HG03066 (cell line): ENCODE measurements at regions not wholly inside any gene's neighbourhood (a gene's known extent, or its start where the extent isn't known, plus 50 kb on each side); places are given as distances from the start of the nearest gene placed in this dataset.

Experiments used
- ATAC-seq: cut with Tn5 transposase; IDR thresholded peaks from one replicate; pipeline ENCODE4 v1.9.1; 2021; ENCODE audit warnings: low read depth; ENCODE audit not compliant: unreplicated experiment

DNA sequence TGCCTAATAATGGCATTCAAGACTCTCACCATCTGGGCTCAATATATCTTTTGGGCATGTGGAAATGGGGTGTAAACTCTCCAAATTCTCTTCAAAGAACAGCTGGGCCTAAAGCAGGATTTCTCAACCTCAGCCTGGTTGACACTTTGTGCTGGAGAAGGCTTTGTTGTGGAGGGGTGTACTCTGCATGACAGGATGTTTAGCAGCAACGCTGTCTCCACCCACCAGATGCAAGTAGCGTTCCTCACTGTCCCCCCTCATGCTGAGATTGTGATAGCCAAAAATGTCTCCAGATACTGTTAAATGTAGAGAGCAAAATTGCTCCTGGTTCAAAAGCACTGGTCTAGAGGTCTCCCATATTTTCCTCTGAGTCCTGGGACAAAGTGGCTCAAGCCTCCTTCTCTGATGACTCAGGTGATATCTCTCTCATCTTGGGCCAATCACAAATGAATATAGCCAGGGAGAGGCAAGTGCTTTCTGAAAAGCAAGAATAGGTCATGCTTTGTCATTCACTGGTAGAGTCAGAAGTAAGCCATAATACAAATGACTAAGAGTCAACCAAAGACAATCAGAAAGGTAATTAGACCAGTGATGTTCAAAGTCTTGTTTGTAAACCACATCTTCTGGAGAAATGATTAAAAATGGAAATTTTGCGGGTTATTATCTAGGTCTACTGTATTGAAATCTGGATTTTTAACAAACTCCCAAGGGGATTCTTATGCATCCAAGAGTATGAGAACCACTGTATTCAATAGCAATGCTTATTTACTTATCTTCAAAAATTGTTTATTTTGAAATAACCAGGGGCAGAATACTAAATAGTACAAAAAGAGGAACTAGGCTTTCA is 330.8 kb downstream of the PTEN start:
- ATAC-seq = no peak

- no peak for ATAC-seq
Observed at GRCh38 chr10:88194961-88195367, 331.5 kb downstream of the PTEN start.

DNA sequence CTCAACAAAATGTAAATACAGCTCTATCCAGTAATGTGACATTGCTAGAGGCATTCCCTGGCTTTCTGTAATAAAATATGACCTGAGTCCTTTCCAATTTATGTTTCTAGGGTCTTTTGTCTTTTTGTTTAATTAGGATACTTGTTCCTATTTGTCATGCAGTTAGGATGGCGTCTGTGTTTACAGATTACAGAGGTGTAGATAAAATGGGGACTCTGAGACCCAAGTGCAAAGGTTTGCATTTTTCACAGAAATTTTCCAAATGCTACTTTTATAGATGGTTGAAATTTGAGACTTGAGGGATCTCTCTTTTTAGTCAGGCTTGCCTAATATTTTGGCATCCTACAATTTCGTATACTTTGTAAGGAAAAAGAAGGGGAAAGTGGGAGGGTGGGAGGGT is 332.4 kb downstream of the PTEN start:
- no peak for ATAC-seq

GRCh38 chr10:88196291-88196690 is 332.9 kb downstream of the PTEN start:
- ATAC-seq = no peak

DNA sequence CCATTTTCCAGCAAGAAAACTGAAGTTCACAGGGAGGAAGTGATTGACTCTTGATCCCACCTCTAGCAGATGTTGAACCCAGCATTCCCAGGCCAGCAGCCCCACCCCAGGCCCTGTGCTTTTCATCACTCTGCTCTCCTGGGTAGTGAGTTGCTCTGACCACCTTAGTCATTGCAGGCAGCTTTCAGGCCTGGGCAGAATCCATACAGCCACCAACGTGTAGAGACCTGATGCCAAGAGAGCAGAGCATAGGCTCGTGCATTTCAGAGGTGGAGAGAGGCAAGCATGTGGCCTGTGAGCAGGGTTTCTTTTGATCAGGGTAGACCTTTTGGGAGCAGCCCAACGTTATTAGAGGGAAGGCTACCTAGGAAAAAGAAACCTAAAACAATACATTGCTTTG is 334.6 kb downstream of the PTEN start:
- no peak for ATAC-seq

DNA sequence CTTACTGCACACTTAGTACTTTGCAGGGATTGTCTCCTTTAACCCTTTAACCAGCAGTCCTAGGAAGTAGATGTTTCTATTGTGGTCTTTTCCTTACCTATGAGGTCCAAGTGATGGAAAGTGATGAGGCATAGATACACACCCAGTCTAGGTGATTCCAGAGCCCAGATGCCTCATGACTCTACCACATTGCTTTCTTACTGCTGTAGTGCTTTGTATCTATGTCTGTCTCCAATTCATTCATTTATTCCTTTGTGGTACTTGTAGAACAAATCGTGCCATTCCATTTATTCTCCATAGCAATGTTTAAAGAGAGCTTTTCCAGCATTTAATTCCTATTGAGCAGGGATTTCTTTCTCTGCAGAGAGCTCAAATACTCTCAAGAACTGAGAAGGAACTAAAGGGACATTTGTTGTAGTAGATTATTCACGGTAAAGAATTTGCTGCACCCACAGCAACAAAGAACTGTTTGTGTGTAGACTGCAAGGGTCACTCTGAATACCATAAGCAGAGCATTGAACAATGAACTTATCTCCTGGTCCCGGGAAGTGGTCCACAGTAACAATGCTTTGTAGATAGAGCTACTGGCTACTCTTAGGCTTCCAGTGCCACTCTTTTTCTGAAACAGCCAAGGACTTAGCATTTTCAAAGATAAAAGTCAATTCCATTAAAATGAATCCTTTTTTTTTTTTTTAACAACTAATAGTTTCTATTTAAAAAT is 337.0 kb downstream of the PTEN start:
- no peak for ATAC-seq

DNA sequence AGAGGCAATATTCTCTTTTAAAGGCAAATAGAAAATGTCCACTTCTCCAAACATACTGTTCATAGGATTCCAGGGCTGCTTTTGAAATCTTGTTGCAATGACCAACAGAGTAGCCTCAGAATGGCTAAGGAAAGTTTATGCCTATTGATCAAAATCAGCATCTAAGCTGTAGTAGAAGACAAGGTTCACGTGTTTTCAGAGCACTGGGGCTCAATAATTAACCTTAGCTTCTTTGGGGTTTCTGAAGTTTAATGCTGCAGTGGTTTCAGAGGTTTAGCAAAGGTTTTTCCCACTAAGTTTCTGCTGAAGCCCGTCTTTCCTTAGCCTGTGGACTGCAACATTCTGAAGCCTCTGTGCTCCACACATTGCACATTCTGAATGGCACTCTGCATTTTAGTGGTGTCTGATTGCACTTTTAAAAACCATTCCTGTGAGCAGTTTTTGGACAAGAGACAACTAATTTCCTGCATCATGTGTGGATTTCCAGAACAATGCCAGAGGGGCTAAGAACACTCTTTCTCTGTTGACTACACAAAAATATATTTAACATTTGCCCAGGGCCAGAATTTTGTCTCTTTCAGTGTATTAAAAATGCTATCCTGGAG is 342.5 kb downstream of the PTEN start:
- ATAC-seq = no peak

DNA sequence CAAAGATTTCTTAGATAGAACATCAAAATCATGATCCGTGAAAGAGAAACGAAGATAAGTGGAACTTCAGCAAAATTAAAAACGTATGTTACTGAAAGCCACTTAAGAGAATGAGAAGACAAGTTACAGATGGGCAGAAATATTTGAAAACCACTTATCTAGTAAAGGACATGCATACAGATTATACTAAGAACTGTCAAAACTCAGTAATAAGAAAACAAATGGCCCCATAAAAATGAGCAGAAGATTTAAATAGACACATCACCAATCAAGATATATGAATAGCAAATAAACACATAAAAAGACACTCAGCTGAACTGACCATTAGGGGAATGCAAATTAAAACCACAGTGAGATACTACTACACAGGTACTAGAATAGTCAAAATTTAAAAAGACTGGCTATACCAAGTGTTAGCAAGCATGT is 343.7 kb downstream of the PTEN start:
- ATAC-seq = no peak

DNA sequence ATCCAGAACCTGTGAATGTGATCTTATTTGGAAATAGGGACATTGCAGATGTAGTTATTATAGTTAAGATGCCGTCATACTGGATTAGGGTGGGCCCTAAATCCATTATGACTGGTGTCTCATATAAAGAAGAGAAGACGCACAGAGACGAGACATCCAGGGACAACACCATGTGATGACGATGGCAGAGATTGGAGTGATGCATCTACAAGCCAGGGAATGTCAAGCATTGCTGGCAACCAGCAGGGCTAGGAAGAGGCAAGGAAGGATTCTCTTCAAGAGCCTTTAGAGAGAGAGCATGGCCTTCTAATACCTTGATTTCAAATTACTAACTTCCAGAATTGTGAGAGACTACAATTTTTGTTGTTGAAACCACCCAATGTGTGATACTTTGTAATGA is 345.8 kb downstream of the PTEN start:
- no peak for ATAC-seq

DNA sequence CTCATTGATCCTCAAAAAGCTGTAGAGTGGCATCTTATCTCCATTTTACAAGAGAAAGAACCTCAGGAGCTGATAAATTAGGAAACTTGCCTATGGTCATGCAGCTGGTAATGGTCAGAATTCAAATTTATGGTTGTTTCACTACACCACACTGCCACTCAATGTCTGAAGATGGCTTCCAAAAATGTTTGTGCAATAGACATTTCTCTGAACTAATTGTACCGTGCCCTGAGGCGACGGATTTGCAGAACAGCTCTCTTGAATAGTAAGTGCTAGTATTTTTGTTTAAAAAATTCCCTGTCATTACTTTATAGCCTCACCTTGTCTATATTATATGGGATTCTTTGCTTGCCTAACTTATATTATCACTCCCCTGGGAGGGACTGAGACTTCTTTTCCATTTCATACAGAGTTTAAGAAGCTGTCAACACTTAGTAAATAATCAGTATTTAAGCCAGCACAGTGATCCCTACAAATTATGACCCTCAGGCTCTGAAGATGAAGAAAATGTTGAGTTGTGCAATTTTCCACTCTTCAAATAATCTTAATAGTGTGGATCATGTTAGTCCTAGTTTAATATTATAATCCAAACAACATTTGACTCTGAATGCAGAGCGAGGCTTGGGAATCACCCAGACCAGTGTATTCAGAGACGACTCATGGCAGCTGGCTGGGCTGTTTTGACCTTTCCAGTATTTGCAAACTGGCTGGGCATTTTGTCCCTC is 346.6 kb downstream of the PTEN start:
- no peak for ATAC-seq

- no peak for ATAC-seq
Observed at GRCh38 chr10:88211230-88211629, 347.8 kb downstream of the PTEN start.

DNA sequence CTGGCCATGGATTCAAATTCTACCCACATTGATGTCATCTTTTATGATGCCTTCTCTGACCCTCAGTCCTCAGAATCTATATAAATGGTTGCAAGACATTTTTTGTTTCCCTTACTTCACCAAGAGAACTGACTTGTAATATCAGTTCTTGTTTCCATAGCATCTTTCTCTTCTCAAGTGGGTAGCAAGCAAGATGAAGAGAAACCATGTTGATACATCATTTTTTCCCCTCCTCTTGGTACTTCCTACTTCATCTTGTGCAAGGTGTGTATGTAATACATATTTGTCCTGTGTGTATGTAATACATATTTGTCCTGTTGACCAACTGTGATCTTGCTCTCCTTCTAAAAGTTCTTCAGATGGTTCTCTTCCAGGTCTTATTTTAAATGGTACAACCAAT is 348.6 kb downstream of the PTEN start:
- ATAC-seq = no peak

GRCh38 chr10:88213065-88213605 is 349.7 kb downstream of the PTEN start:
- ATAC-seq = no peak

DNA sequence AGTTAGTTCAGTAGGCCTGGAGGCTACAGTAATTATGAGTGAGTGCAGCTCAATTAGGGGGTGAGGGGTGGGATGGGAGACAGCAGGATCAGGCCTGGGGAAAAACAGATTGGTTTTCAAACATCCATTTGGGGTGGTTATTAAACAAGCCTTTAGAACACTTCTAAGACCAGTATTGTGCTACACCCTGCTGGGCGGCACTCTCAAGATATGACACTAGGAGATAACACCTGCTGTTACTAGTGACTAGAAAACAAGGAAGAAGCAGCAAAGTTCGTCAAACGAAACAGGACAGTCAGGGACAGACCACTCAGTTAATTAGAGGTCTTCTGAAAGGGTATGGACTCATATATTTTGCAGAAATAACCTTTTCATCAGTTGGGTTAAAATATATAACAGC is 353.6 kb downstream of the PTEN start:
- ATAC-seq = no peak

DNA sequence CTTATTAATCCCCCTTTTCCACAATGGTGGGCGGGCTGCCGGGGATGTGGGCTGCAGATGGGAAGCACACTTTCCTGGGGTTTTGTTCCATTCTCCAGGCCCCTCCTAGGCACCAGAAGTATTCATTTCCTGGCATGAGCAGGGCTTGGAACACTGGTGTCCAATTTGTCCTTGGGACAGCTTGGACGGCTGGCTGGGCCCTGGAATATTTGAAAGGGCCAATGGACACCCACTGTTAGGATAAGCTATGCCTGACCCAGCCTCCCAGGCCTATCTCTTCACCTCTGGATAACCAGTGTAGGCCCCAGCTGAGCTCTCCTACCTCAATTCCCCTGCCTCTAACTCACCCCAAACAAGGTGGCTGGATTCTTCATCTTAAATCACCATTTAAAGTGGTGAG is 354.9 kb downstream of the PTEN start:
- no peak for ATAC-seq

GRCh38 chr10:88219753-88220152 is 356.3 kb downstream of the PTEN start:
- no peak for ATAC-seq

DNA sequence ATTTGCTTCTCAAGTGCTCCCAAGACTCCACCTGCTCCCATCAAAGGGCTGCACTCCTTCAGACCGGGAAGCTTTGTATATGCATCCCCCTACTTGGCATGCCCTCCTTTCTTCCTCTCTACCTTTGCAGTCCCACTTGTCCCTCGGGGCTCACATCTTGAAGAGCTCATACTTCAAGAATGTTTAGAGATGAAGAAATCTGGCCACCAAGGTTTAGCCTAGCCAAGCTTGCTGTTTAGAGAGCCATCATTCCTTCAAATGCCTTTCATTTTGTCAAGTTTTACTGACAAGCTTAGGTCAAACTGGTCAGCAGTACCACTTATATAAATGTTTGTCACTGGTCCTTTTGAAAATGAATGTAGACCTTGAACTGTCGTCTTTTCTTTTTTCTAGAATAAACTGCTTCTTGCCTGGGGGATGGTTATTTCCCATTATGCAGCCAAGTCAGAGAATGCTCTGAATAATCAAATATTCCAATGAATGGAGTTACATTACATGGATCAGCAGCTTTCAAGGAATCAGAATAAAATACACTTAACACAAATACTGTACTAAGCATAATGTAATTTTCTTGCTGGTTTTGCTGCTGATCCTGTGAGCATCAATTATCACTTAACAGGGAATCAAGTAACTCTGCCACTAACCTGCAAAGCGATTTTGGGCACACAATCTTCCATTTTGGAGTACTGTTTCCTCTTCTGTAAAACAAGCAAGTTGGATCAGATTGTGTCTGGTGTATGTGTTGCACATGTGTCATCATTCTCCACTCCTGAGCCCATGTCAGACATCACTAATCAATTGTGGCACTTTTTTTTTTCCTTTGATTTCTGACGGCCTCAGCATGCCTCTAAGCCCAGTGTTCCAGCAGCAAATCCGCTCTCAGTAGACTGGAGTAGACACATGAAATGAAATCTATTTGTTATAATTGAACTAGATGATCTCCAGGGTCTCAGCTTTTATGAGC is 357.9 kb downstream of the PTEN start:
- ATAC-seq = no peak

DNA sequence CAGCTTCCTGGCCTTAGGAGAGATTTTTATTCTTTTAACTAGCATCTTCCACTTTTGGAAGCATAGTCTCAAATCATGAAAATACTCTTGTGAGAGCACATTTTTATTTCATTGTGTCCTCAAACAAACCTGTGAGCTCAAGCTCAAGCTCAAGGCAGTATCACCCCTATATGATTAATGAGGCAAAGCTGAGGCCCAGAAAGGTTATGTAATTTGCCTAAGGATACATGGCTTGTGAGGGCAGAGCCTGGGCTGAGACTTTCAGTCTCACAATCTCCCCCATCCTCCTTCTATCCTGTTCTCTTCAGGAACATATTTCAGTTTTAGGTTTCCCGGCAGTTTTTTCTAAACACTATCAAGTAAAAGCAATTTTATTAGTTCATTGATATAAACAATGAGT is 359.5 kb downstream of the PTEN start:
- ATAC-seq = no peak
